NCI-H2081 (cell line): ENCODE measurements at regions not wholly inside any gene's neighbourhood (a gene's known extent, or its start where the extent isn't known, plus 50 kb on each side); places are given as distances from the start of the nearest gene placed in this dataset.
"Not testable (repeated sequence)": the region's sequence is repeated elsewhere in the genome, so short reads cannot be mapped to it uniquely, and the experiment has no call there.

Experiments
- DNase-seq, 2 experiments: peaks; one replicate each; lab custom pipeline; 2025; lab: John Stamatoyannopoulos, UW

- no peak for DNase-seq
These were observed 497.9 kb upstream of the ARPP21 start for GRCh38 chr3:35141406-35141805.

- DNase-seq = no peak
These were observed 495.3 kb upstream of the ARPP21 start for GRCh38 chr3:35144011-35144410.

- DNase-seq = not testable (repeated sequence)
These were observed 492.9 kb upstream of the ARPP21 start for GRCh38 chr3:35146256-35147035.

- no peak for DNase-seq
These were observed 455.2 kb upstream of the ARPP21 start for GRCh38 chr3:35183927-35184675.

GRCh38 chr3:35184775-35185174 is 454.6 kb upstream of the ARPP21 start:
- no peak for DNase-seq

GRCh38 chr3:35187908-35188307 is 451.4 kb upstream of the ARPP21 start:
- DNase-seq = no peak

- DNase-seq = no peak
These were observed 444.7 kb upstream of the ARPP21 start for GRCh38 chr3:35194666-35195065.

GRCh38 chr3:35198857-35199256 is 440.5 kb upstream of the ARPP21 start:
- no peak for DNase-seq

GRCh38 chr3:35200056-35200455 is 439.3 kb upstream of the ARPP21 start:
- DNase-seq = no peak

- no peak for DNase-seq
These were observed 438.1 kb upstream of the ARPP21 start for GRCh38 chr3:35201211-35201610.

GRCh38 chr3:35215525-35216500 is 423.5 kb upstream of the ARPP21 start:
- no peak for DNase-seq

- no peak for DNase-seq
These were observed 422.6 kb upstream of the ARPP21 start for GRCh38 chr3:35216501-35217266.

GRCh38 chr3:35223632-35224394 is 415.5 kb upstream of the ARPP21 start:
- DNase-seq = no peak

- DNase-seq = no peak
These were observed 414.6 kb upstream of the ARPP21 start for GRCh38 chr3:35224565-35225295.

GRCh38 chr3:35241236-35241635 is 398.1 kb upstream of the ARPP21 start:
- no peak for DNase-seq

- DNase-seq = no peak
These were observed 384.4 kb upstream of the ARPP21 start for GRCh38 chr3:35254917-35255316.

GRCh38 chr3:35257641-35258040 is 381.7 kb upstream of the ARPP21 start:
- no peak for DNase-seq

GRCh38 chr3:35262406-35262805 is 376.9 kb upstream of the ARPP21 start:
- no peak for DNase-seq

GRCh38 chr3:35263477-35263876 is 375.8 kb upstream of the ARPP21 start:
- DNase-seq = no peak

GRCh38 chr3:35266065-35266464 is 373.3 kb upstream of the ARPP21 start:
- not testable (repeated sequence) for DNase-seq
